ENCODE measurements at regions not wholly inside any gene's neighbourhood (a gene's known extent, or its start where the extent isn't known, plus 50 kb on each side); places are given as distances from the start of the nearest gene placed in this dataset.

DNA sequence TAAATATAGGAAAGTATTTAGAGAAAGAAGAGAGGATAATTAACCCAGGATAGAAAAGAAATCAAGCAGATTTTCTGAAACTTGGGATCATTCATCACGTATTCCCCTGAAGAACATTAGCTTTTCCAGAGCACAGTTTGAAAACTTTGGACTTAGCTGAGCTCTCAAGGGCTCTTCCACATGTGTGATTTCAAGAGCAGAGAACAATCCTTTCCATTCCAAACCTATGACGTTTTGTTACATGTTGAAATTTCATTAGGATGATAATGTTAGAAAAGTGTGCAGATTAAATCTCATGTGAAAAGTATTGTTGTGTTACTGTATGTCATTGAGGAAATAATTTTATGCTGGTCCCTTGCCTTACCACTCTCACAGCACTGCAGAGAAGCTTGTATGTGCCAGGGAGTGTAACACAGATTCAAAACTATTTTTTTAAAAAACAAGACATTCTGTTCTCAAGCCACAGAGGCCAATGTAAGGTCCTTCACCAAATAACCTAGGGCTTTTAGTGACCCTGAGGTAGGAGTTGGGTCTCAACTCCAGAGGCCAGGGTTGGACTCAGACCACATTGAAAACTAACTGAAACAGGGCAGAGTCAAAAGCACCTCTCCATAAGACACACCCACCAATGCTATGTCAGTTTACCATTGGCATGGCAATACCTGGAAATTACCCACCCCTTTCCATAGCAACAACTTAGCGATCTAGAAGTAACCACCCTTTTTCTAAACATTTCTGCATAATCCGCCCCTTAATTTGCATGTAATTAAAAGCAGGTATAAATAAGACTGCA lies 141.3 kb downstream of the ANXA5 start:
- no peak for TF ChIP-seq KAT7 (CRISPR knock-in tag; IDR thresholded peaks at IDR 0.05; ENCODE audit: borderline replicate concordance)
- TF ChIP-seq, protein P1, sequence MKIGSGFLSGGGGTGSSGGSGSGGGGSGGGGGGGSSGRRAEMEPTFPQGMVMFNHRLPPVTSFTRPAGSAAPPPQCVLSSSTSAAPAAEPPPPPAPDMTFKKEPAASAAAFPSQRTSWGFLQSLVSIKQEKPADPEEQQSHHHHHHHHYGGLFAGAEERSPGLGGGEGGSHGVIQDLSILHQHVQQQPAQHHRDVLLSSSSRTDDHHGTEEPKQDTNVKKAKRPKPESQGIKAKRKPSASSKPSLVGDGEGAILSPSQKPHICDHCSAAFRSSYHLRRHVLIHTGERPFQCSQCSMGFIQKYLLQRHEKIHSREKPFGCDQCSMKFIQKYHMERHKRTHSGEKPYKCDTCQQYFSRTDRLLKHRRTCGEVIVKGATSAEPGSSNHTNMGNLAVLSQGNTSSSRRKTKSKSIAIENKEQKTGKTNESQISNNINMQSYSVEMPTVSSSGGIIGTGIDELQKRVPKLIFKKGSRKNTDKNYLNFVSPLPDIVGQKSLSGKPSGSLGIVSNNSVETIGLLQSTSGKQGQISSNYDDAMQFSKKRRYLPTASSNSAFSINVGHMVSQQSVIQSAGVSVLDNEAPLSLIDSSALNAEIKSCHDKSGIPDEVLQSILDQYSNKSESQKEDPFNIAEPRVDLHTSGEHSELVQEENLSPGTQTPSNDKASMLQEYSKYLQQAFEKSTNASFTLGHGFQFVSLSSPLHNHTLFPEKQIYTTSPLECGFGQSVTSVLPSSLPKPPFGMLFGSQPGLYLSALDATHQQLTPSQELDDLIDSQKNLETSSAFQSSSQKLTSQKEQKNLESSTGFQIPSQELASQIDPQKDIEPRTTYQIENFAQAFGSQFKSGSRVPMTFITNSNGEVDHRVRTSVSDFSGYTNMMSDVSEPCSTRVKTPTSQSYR (CRISPR knock-in tag; IDR thresholded peaks at IDR 0.05) = no peak
- no peak for TF ChIP-seq ZBTB21 (CRISPR knock-in tag; IDR thresholded peaks at IDR 0.05; ENCODE audit: borderline replicate concordance)
- no peak for TF ChIP-seq ZNF138 (CRISPR knock-in tag; conservative IDR thresholded peaks at IDR 0.05)
- TF ChIP-seq JUN (CRISPR knock-in tag; IDR thresholded peaks at IDR 0.05) = no peak
- TF ChIP-seq ZNF671 (CRISPR knock-in tag; IDR thresholded peaks at IDR 0.05) = no peak
- no peak for TF ChIP-seq SOX15 (CRISPR knock-in tag; IDR thresholded peaks at IDR 0.05)
- TF ChIP-seq ESRRA (CRISPR knock-in tag; IDR thresholded peaks at IDR 0.05; ENCODE audit: borderline replicate concordance) = no peak
- TF ChIP-seq FOXP1 (CRISPR knock-in tag; IDR thresholded peaks at IDR 0.05; ENCODE audit: borderline replicate concordance) = no peak
- no peak for TF ChIP-seq TCF7 (CRISPR knock-in tag; IDR thresholded peaks at IDR 0.05; ENCODE audit: low read depth)
- TF ChIP-seq ZNF396 (CRISPR knock-in tag; IDR thresholded peaks at IDR 0.05; ENCODE audit: borderline replicate concordance) = no peak
- TF ChIP-seq, protein P2, sequence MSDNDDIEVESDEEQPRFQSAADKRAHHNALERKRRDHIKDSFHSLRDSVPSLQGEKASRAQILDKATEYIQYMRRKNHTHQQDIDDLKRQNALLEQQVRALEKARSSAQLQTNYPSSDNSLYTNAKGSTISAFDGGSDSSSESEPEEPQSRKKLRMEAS (CRISPR knock-in tag; IDR thresholded peaks at IDR 0.05) = no peak
- no peak for TF ChIP-seq TEAD4 (CRISPR knock-in tag; IDR thresholded peaks at IDR 0.05)
- TF ChIP-seq, protein P3, sequence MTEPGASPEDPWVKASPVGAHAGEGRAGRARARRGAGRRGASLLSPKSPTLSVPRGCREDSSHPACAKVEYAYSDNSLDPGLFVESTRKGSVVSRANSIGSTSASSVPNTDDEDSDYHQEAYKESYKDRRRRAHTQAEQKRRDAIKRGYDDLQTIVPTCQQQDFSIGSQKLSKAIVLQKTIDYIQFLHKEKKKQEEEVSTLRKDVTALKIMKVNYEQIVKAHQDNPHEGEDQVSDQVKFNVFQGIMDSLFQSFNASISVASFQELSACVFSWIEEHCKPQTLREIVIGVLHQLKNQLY (CRISPR knock-in tag; IDR thresholded peaks at IDR 0.05) = no peak
- no peak for TF ChIP-seq SMAD3 (CRISPR knock-in tag; IDR thresholded peaks at IDR 0.05; ENCODE audit: borderline replicate concordance)
- TF ChIP-seq ATF1 (CRISPR knock-in tag; IDR thresholded peaks at IDR 0.05) = no peak
- TF ChIP-seq SP1 (CRISPR knock-in tag; conservative IDR thresholded peaks at IDR 0.05) = no peak
- no peak for TF ChIP-seq PRRX2 (CRISPR knock-in tag; IDR thresholded peaks at IDR 0.05)
- TF ChIP-seq, protein P4, sequence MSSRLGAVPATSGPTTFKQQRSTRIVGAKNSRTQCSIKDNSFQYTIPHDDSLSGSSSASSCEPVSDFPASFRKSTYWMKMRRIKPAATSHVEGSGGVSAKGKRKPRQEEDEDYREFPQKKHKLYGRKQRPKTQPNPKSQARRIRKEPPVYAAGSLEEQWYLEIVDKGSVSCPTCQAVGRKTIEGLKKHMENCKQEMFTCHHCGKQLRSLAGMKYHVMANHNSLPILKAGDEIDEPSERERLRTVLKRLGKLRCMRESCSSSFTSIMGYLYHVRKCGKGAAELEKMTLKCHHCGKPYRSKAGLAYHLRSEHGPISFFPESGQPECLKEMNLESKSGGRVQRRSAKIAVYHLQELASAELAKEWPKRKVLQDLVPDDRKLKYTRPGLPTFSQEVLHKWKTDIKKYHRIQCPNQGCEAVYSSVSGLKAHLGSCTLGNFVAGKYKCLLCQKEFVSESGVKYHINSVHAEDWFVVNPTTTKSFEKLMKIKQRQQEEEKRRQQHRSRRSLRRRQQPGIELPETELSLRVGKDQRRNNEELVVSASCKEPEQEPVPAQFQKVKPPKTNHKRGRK (CRISPR knock-in tag; IDR thresholded peaks at IDR 0.05; ENCODE audit: borderline replicate concordance) = no peak
- no peak overlapping the region for H3K27ac Mint-ChIP-seq
- DNase-seq (ENCODE audit: low spot score) = no peak
- peaks cover 4% of the 10 kb centered on the region; the same call in 1 of the 2 replicates for H3K9me3 Mint-ChIP-seq
- ChIA-PET POLR2A (no interaction called here), CTCF (interaction anchor here (0.9 to 1.6 kb wide), 2 partner anchors 42 to 93 kb away, joined by 3 read pairs; no protein-coding TSS in a partner anchor)
- no peaks in the 10 kb centered on the region for H3K4me1 Mint-ChIP-seq
- H3K27me3 Mint-ChIP-seq (ENCODE audit: low read depth) = no peaks in the 10 kb centered on the region
- H3K4me3 Mint-ChIP-seq = no peak overlapping the region
- ATAC-seq = no peak
- no peaks in the 10 kb centered on the region for H3K36me3 Mint-ChIP-seq

DNA sequence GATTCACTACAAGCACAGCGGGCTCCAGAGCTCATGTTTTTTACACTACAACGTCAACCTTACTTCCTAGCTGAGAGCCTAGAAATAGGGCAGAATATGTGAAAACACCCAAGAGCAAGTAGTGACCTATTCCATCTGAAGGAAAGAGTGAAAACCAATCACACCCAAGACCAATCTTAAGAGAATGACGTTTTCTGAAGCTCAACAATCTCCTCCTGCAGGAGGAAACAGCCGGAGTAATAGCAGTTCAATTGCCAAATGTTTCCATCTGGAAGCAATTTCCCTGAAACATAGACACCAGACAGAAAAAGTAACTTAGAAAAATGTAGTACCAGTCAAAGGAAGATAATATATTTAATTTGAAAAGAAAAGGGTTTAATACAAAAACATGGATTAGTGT lies 142.4 kb downstream of the ANXA5 start:
- no peaks in the 10 kb centered on the region for H3K4me1 Mint-ChIP-seq
- CTCF ChIA-PET = interaction anchor here (1.2 to 1.6 kb wide), 2 partner anchors 40 kb away, joined by 3 to 5 read pairs; no protein-coding TSS in a partner anchor
- H3K27me3 Mint-ChIP-seq (ENCODE audit: low read depth) = no peaks in the 10 kb centered on the region
- no peak overlapping the region for H3K27ac Mint-ChIP-seq
- H3K36me3 Mint-ChIP-seq = no peaks in the 10 kb centered on the region
- ATAC-seq (no peak), DNase-seq (ENCODE audit: low spot score) (no peak)
- H3K9me3 Mint-ChIP-seq = peaks cover 4% of the 10 kb centered on the region; the same call in 1 of the 2 replicates
- POLR2A ChIA-PET = no interaction called here
- H3K4me3 Mint-ChIP-seq = no peak overlapping the region
- TF ChIP-seq NFE2L1 (CRISPR knock-in tag; IDR thresholded peaks at IDR 0.05) (no peak), SP1 (CRISPR knock-in tag; conservative IDR thresholded peaks at IDR 0.05) (no peak), ZNF317 (CRISPR knock-in tag; IDR thresholded peaks at IDR 0.05; ENCODE audit: borderline replicate concordance, low read depth) (no peak), ZNF121 (CRISPR knock-in tag; IDR thresholded peaks at IDR 0.05) (no peak), OVOL2 (CRISPR knock-in tag; IDR thresholded peaks at IDR 0.05; ENCODE audit: borderline replicate concordance) (no peak), ATF1 (CRISPR knock-in tag; IDR thresholded peaks at IDR 0.05) (no peak), TCF7 (CRISPR knock-in tag; IDR thresholded peaks at IDR 0.05; ENCODE audit: low read depth) (no peak), ZNF232 (CRISPR knock-in tag; IDR thresholded peaks at IDR 0.05) (no peak)
- TF ChIP-seq, protein P5, sequence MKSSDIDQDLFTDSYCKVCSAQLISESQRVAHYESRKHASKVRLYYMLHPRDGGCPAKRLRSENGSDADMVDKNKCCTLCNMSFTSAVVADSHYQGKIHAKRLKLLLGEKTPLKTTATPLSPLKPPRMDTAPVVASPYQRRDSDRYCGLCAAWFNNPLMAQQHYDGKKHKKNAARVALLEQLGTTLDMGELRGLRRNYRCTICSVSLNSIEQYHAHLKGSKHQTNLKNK (CRISPR knock-in tag; IDR thresholded peaks at IDR 0.05) = no peak
- TF ChIP-seq, protein P1 (CRISPR knock-in tag; IDR thresholded peaks at IDR 0.05) = no peak
- TF ChIP-seq, protein P6, sequence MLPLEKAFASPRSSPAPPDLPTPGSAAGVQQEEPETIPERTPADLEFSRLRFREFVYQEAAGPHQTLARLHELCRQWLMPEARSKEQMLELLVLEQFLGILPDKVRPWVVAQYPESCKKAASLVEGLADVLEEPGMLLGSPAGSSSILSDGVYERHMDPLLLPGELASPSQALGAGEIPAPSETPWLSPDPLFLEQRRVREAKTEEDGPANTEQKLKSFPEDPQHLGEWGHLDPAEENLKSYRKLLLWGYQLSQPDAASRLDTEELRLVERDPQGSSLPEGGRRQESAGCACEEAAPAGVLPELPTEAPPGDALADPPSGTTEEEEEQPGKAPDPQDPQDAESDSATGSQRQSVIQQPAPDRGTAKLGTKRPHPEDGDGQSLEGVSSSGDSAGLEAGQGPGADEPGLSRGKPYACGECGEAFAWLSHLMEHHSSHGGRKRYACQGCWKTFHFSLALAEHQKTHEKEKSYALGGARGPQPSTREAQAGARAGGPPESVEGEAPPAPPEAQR (CRISPR knock-in tag; IDR thresholded peaks at IDR 0.05) = no peak

All from WTC11 (cell line).